HCT116 (cell line): ENCODE measurements at regions not wholly inside any gene's neighbourhood (a gene's known extent, or its start where the extent isn't known, plus 50 kb on each side); places are given as distances from the start of the nearest gene placed in this dataset.

Experiments
- CEBPB ChIP-seq: IDR thresholded peaks from 2 replicates; pipeline ENCODE4 v1.6.1; 2012; ENCODE audit warnings: low read depth
- ELF1 ChIP-seq: IDR thresholded peaks from 2 replicates; pipeline ENCODE4 v1.6.1; 2012; ENCODE audit warnings: low read depth, borderline replicate concordance
- EZH2 ChIP-seq: fragments of 200-600 bp; sonication (generic); IDR thresholded peaks from 2 replicates; pipeline ENCODE4 v1.6.1; 2017; ENCODE audit warnings: antibody characterized with exemption, mixed run types
- EZH2phosphoT487 ChIP-seq: fragments of 200-600 bp; IDR thresholded peaks from 2 replicates; pipeline ENCODE4 v1.6.1; 2018; ENCODE audit warnings: antibody characterized with exemption, borderline replicate concordance
- MAX ChIP-seq: IDR thresholded peaks from 2 replicates; pipeline ENCODE4 v1.6.1; 2012
- POLR2A ChIP-seq: IDR thresholded peaks from 2 replicates; pipeline ENCODE4 v1.7.0; 2011; ENCODE audit warnings: borderline replicate concordance; ENCODE audit not compliant: insufficient read depth, insufficient read length; ENCODE audit errors: extremely low read depth
- POLR2AphosphoS5 ChIP-seq: IDR thresholded peaks from 2 replicates; pipeline ENCODE4 v1.6.1; 2011; ENCODE audit warnings: mild to moderate bottlenecking, low read depth, low read length, moderate library complexity
- SIN3A ChIP-seq: IDR thresholded peaks from 2 replicates; pipeline ENCODE4 v1.6.1; 2012; ENCODE audit warnings: low read depth
- TCF7L2 ChIP-seq: IDR thresholded peaks from 2 replicates; pipeline ENCODE4 v1.7.0; 2011; ENCODE audit warnings: borderline replicate concordance, inconsistent platforms; ENCODE audit not compliant: insufficient read depth, insufficient read length; ENCODE audit errors: extremely low read depth
- YY1 ChIP-seq: IDR thresholded peaks from 2 replicates; pipeline ENCODE4 v1.6.1; 2011; ENCODE audit warnings: low read length, low read depth, moderate library complexity, mild to moderate bottlenecking; ENCODE audit not compliant: insufficient replicate concordance; ENCODE audit errors: extremely low read depth
- TF ChIP-seq, protein P1 (sequence below): IDR thresholded peaks from 2 replicates; pipeline ENCODE4 v1.6.1; 2012; ENCODE audit warnings: low read depth
- TF ChIP-seq, protein P2 (sequence below), 3 experiments: fragments of 200-600 bp in 1 of 3; sonication (generic) in 1 of 3; IDR thresholded peaks in 2 of 3; conservative IDR thresholded peaks in 1 of 3; 2 replicates each; pipeline ENCODE4 v1.5.1; 2012 to 2017; ENCODE audit warnings: low read depth in 2 of 3, low read length in 2 of 3, antibody characterized with exemption in 1 of 3, borderline replicate concordance in 1 of 3, control low read depth in 1 of 3, mild to moderate bottlenecking in 1 of 3, mixed read lengths in 1 of 3, mixed run types in 1 of 3, moderate library complexity in 1 of 3; ENCODE audit not compliant: insufficient read depth in 1 of 3

GRCh38 chr14:82740547-82740946, 1206.9 kb upstream of the SEL1L start:
- TF ChIP-seq, protein P1, sequence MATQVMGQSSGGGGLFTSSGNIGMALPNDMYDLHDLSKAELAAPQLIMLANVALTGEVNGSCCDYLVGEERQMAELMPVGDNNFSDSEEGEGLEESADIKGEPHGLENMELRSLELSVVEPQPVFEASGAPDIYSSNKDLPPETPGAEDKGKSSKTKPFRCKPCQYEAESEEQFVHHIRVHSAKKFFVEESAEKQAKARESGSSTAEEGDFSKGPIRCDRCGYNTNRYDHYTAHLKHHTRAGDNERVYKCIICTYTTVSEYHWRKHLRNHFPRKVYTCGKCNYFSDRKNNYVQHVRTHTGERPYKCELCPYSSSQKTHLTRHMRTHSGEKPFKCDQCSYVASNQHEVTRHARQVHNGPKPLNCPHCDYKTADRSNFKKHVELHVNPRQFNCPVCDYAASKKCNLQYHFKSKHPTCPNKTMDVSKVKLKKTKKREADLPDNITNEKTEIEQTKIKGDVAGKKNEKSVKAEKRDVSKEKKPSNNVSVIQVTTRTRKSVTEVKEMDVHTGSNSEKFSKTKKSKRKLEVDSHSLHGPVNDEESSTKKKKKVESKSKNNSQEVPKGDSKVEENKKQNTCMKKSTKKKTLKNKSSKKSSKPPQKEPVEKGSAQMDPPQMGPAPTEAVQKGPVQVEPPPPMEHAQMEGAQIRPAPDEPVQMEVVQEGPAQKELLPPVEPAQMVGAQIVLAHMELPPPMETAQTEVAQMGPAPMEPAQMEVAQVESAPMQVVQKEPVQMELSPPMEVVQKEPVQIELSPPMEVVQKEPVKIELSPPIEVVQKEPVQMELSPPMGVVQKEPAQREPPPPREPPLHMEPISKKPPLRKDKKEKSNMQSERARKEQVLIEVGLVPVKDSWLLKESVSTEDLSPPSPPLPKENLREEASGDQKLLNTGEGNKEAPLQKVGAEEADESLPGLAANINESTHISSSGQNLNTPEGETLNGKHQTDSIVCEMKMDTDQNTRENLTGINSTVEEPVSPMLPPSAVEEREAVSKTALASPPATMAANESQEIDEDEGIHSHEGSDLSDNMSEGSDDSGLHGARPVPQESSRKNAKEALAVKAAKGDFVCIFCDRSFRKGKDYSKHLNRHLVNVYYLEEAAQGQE = no peak
- TF ChIP-seq MAX (no peak), POLR2A (no peak), EZH2 (no peak), CEBPB (no peak), EZH2phosphoT487 (no peak), YY1 (no peak), SIN3A (no peak), POLR2AphosphoS5 (no peak), ELF1 (no peak), TCF7L2 (no peak)
- TF ChIP-seq, protein P2, sequence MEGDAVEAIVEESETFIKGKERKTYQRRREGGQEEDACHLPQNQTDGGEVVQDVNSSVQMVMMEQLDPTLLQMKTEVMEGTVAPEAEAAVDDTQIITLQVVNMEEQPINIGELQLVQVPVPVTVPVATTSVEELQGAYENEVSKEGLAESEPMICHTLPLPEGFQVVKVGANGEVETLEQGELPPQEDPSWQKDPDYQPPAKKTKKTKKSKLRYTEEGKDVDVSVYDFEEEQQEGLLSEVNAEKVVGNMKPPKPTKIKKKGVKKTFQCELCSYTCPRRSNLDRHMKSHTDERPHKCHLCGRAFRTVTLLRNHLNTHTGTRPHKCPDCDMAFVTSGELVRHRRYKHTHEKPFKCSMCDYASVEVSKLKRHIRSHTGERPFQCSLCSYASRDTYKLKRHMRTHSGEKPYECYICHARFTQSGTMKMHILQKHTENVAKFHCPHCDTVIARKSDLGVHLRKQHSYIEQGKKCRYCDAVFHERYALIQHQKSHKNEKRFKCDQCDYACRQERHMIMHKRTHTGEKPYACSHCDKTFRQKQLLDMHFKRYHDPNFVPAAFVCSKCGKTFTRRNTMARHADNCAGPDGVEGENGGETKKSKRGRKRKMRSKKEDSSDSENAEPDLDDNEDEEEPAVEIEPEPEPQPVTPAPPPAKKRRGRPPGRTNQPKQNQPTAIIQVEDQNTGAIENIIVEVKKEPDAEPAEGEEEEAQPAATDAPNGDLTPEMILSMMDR (IDR thresholded peaks at IDR 0.05 in 2 of 3, conservative IDR thresholded peaks at IDR 0.05 in 1 of 3; ENCODE audit: borderline replicate concordance in 1 of 3, insufficient read depth in 1 of 3, low read depth in 2 of 3, low read length in 2 of 3) = no peak
